PC-9 (cell line): ENCODE measurements at regions not wholly inside any gene's neighbourhood (a gene's known extent, or its start where the extent isn't known, plus 50 kb on each side); places are given as distances from the start of the nearest gene placed in this dataset.

Source experiments
- CTCF ChIP-seq: fragments of 200-600 bp; sonication (generic); conservative IDR thresholded peaks from 2 replicates; pipeline ENCODE4 v1.6.1; 2017; ENCODE audit warnings: mixed run types, antibody characterized with exemption, mild to moderate bottlenecking, moderate library complexity
- EZH2 ChIP-seq: fragments of 200-600 bp; sonication (generic); IDR thresholded peaks from 2 replicates; pipeline ENCODE4 v1.8.0; 2017; ENCODE audit warnings: antibody characterized with exemption, low read depth

DNA sequence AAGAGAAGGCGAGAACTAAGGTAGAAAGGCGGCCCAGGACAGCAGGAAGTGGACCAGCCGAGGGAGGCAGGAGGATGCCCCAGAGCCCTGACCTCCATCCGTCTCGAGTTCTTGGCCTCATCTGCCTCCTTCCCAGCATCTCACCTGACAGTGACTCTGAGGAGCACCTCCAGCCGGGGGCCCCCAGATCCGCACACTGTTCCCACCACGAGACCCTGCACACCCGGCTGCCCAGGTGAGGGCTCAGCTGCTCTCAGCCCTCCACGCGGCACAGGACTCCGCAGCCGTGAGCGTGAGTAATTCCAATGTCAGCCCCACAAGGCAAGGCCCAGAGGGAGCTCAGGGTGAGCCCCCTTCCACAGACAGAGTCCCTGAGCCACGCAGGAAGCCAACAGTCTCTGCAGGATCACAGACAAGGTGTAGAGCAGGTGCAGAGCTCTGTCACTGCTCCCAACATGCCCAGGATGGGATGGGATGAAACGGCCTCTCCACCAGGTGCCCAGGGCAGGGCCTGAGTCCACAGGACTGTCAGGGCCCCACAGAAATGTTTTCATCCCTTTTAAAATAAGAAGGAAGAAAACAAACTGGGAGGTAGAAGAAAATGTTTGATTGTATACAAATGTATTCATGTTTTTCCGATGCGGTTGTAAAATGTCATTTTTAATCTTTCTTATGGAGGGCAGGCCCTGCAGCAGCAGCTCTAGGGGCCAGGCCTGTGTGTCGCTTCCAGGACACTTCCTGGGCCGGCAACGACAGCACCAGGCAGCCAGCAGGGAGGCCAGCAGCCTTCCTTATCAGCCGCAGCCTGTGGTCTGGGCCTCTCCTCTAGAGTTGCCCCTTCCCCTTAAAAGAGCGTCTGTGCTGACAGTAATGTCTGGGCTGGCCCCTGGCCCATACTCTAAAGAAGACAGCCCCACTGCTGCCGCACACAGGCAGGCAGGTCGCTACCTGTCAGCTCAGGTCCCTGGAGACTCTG, 66.9 kb downstream of the DLL1 start:
- TF ChIP-seq EZH2 (no peak), CTCF (no peak)
